Activated naive CD8-positive, alpha-beta T cell treated with anti-CD3 and anti-CD28 coated beads, Interleukin-2, amount 50 U/mL, for 24 hours (primary cell): ENCODE measurements at regions not wholly inside any gene's neighbourhood (a gene's known extent, or its start where the extent isn't known, plus 50 kb on each side); places are given as distances from the start of the nearest gene placed in this dataset.
"Not testable (repeated sequence)": the region's sequence is repeated elsewhere in the genome, so short reads cannot be mapped to it uniquely, and the experiment has no call there.

ENCODE experiments used
- ATAC-seq: fragments of 150-1000 bp; cut with Tn5 transposase; one replicate; pipeline ENCODE4 v1.10.0; 2021
- DNase-seq: peaks from one replicate; pipeline ENCODE4 v3.0.0; 2021
- H3K27ac Mint-ChIP-seq: one replicate; pipeline ENCODE4 v1.8.0; 2021; ENCODE audit warnings: mild to moderate bottlenecking, mixed read lengths
- H3K27me3 Mint-ChIP-seq: one replicate; pipeline ENCODE4 v1.8.0; 2021; ENCODE audit warnings: mixed read lengths
- H3K36me3 Mint-ChIP-seq: one replicate; pipeline ENCODE4 v1.8.0; 2021; ENCODE audit warnings: low read depth, mixed read lengths
- H3K4me1 Mint-ChIP-seq: one replicate; pipeline ENCODE4 v1.8.0; 2021; ENCODE audit warnings: mixed read lengths
- H3K4me3 Mint-ChIP-seq: one replicate; pipeline ENCODE4 v1.8.0; 2021; ENCODE audit warnings: mild to moderate bottlenecking, moderate library complexity, mixed read lengths
- H3K9me3 Mint-ChIP-seq: one replicate; pipeline ENCODE4 v1.8.0; 2021; ENCODE audit warnings: mixed read lengths

GRCh38 chr11:116335078-116335477 is 437.7 kb downstream of the BUD13 start:
- no peak overlapping the region for H3K27ac Mint-ChIP-seq
- ATAC-seq: no peak

GRCh38 chr11:116334596-116334995 is 438.2 kb downstream of the BUD13 start:
- no peak overlapping the region for H3K27ac Mint-ChIP-seq
- no peaks in the 10 kb centered on the region for H3K36me3 Mint-ChIP-seq
- H3K4me1 Mint-ChIP-seq: no peaks in the 10 kb centered on the region
- peaks cover 3% of the 10 kb centered on the region for H3K27me3 Mint-ChIP-seq
- DNase-seq (no peak), ATAC-seq (no peak)
- H3K4me3 Mint-ChIP-seq: no peak overlapping the region
- H3K9me3 Mint-ChIP-seq: peaks cover 7% of the 10 kb centered on the region

More at GRCh38 chr11:116335078-116335477, 437.7 kb downstream of the BUD13 start:
- Mint-ChIP-seq H3K36me3 (no peaks in the 10 kb centered on the region), H3K27me3 (peaks cover 3% of the 10 kb centered on the region), H3K4me3 (no peak overlapping the region), H3K4me1 (no peaks in the 10 kb centered on the region), H3K9me3 (peaks cover 7% of the 10 kb centered on the region)
- DNase-seq: no peak

GRCh38 chr11:116333001-116333535 is 439.7 kb downstream of the BUD13 start:
- H3K27ac Mint-ChIP-seq: no peak overlapping the region
- no peaks in the 10 kb centered on the region for H3K36me3 Mint-ChIP-seq
- ATAC-seq (no peak), DNase-seq (no peak)
- peaks cover 7% of the 10 kb centered on the region for H3K9me3 Mint-ChIP-seq
- no peaks in the 10 kb centered on the region for H3K4me1 Mint-ChIP-seq
- H3K27me3 Mint-ChIP-seq: peaks cover 3% of the 10 kb centered on the region
- no peak overlapping the region for H3K4me3 Mint-ChIP-seq

GRCh38 chr11:116332391-116332790 is 440.4 kb downstream of the BUD13 start:
- H3K9me3 Mint-ChIP-seq: peaks cover 3% of the 10 kb centered on the region
- DNase-seq (no peak), ATAC-seq (no peak)
- no peaks in the 10 kb centered on the region for H3K36me3 Mint-ChIP-seq
- no peaks in the 10 kb centered on the region for H3K4me1 Mint-ChIP-seq
- H3K4me3 Mint-ChIP-seq: no peak overlapping the region
- H3K27ac Mint-ChIP-seq: no peak overlapping the region
- H3K27me3 Mint-ChIP-seq: peaks cover 3% of the 10 kb centered on the region

GRCh38 chr11:116331381-116331780 is 441.4 kb downstream of the BUD13 start:
- DNase-seq (no peak), ATAC-seq (no peak)
- Mint-ChIP-seq H3K9me3 (no peaks in the 10 kb centered on the region), H3K36me3 (no peaks in the 10 kb centered on the region), H3K4me3 (no peak overlapping the region), H3K4me1 (no peaks in the 10 kb centered on the region), H3K27ac (no peak overlapping the region), H3K27me3 (peaks cover 3% of the 10 kb centered on the region)

GRCh38 chr11:116330439-116331185 is 442.2 kb downstream of the BUD13 start:
- Mint-ChIP-seq H3K4me1 (no peaks in the 10 kb centered on the region), H3K4me3 (no peak overlapping the region), H3K27me3 (peaks cover 3% of the 10 kb centered on the region), H3K9me3 (no peaks in the 10 kb centered on the region), H3K27ac (no peak overlapping the region), H3K36me3 (no peaks in the 10 kb centered on the region)
- DNase-seq (no peak), ATAC-seq (no peak)

GRCh38 chr11:116329354-116330090 is 443.3 kb downstream of the BUD13 start:
- no peak overlapping the region for H3K4me3 Mint-ChIP-seq
- peaks cover 3% of the 10 kb centered on the region for H3K27me3 Mint-ChIP-seq
- no peak overlapping the region for H3K27ac Mint-ChIP-seq
- no peaks in the 10 kb centered on the region for H3K4me1 Mint-ChIP-seq
- no peak for DNase-seq
- no peaks in the 10 kb centered on the region for H3K36me3 Mint-ChIP-seq
- ATAC-seq: no peak
- no peaks in the 10 kb centered on the region for H3K9me3 Mint-ChIP-seq

GRCh38 chr11:116328851-116329250 is 443.9 kb downstream of the BUD13 start:
- Mint-ChIP-seq H3K4me3 (no peak overlapping the region), H3K36me3 (no peaks in the 10 kb centered on the region), H3K27me3 (peaks cover 3% of the 10 kb centered on the region), H3K27ac (no peak overlapping the region), H3K9me3 (no peaks in the 10 kb centered on the region), H3K4me1 (no peaks in the 10 kb centered on the region)
- DNase-seq (no peak), ATAC-seq (no peak)

GRCh38 chr11:116328391-116328790 is 444.4 kb downstream of the BUD13 start:
- ATAC-seq: no peak
- Mint-ChIP-seq H3K9me3 (no peaks in the 10 kb centered on the region), H3K27me3 (peaks cover 3% of the 10 kb centered on the region), H3K36me3 (no peaks in the 10 kb centered on the region), H3K4me1 (no peaks in the 10 kb centered on the region), H3K4me3 (no peak overlapping the region), H3K27ac (no peak overlapping the region)
- DNase-seq: no peak

GRCh38 chr11:116326146-116326545 is 446.6 kb downstream of the BUD13 start:
- DNase-seq (no peak), ATAC-seq (no peak)
- no peaks in the 10 kb centered on the region for H3K36me3 Mint-ChIP-seq

GRCh38 chr11:116325247-116325646 is 447.5 kb downstream of the BUD13 start:
- no peaks in the 10 kb centered on the region for H3K27me3 Mint-ChIP-seq
- H3K36me3 Mint-ChIP-seq: no peaks in the 10 kb centered on the region
- H3K27ac Mint-ChIP-seq: no peak overlapping the region
- ATAC-seq (no peak), DNase-seq (no peak)
- no peak overlapping the region for H3K4me3 Mint-ChIP-seq
- no peaks in the 10 kb centered on the region for H3K9me3 Mint-ChIP-seq
- no peaks in the 10 kb centered on the region for H3K4me1 Mint-ChIP-seq

More at GRCh38 chr11:116326146-116326545, 446.6 kb downstream of the BUD13 start:
- no peak overlapping the region for H3K27ac Mint-ChIP-seq
- no peaks in the 10 kb centered on the region for H3K27me3 Mint-ChIP-seq
- H3K9me3 Mint-ChIP-seq: no peaks in the 10 kb centered on the region
- H3K4me3 Mint-ChIP-seq: no peak overlapping the region
- no peaks in the 10 kb centered on the region for H3K4me1 Mint-ChIP-seq

- not testable (repeated sequence) for H3K4me3 Mint-ChIP-seq, H3K36me3 Mint-ChIP-seq, H3K9me3 Mint-ChIP-seq, H3K4me1 Mint-ChIP-seq, ATAC-seq, DNase-seq, H3K27me3 Mint-ChIP-seq, H3K27ac Mint-ChIP-seq
Observed at GRCh38 chr11:116324077-116324476, 448.7 kb downstream of the BUD13 start.

- no peak for DNase-seq
- Mint-ChIP-seq H3K4me3 (no peak overlapping the region), H3K9me3 (no peaks in the 10 kb centered on the region), H3K27me3 (peaks cover 14% of the 10 kb centered on the region), H3K4me1 (no peaks in the 10 kb centered on the region), H3K36me3 (no peaks in the 10 kb centered on the region), H3K27ac (no peak overlapping the region)
- ATAC-seq: no peak
Observed at GRCh38 chr11:116317212-116317611, 455.6 kb downstream of the BUD13 start.

- Mint-ChIP-seq H3K4me1 (no peaks in the 10 kb centered on the region), H3K36me3 (no peaks in the 10 kb centered on the region), H3K27me3 (peaks cover 17% of the 10 kb centered on the region), H3K27ac (no peak overlapping the region), H3K9me3 (no peaks in the 10 kb centered on the region), H3K4me3 (no peak overlapping the region)
- ATAC-seq (no peak), DNase-seq (no peak)
Observed at GRCh38 chr11:116314006-116314405, 458.8 kb downstream of the BUD13 start.
